Right cardiac atrium (tissue), 5 donors: ENCODE measurements at regions not wholly inside any gene's neighbourhood (a gene's known extent, or its start where the extent isn't known, plus 50 kb on each side); places are given as distances from the start of the nearest gene placed in this dataset.
"Not testable (repeated sequence)": the region's sequence is repeated elsewhere in the genome, so short reads cannot be mapped to it uniquely, and the experiment has no call there.

Experiments
- ATAC-seq, 2 donors: fragments of 200-7000 bp; cut with Tn5 transposase; one replicate each; pipeline versions ENCODE4 v1.8.0 to v1.9.1; 2020; ENCODE audit warnings: moderate library complexity in 2 of 2, mild to moderate bottlenecking in 1 of 2
- DNase-seq, 3 donors: peaks; one replicate each; pipeline ENCODE4 v3.0.0-alpha.2; 2020
- H3K27ac ChIP-seq: one replicate; pipeline ENCODE4 v1.5.1; 2013; ENCODE audit warnings: mild to moderate bottlenecking, low read length, control low read depth, moderate library complexity
- H3K27me3 ChIP-seq: one replicate; pipeline ENCODE4 v1.6.1; 2013; ENCODE audit not compliant: control insufficient read depth, insufficient read depth
- H3K4me1 ChIP-seq: one replicate; pipeline ENCODE4 v1.6.1; 2013; ENCODE audit warnings: low read length; ENCODE audit not compliant: control insufficient read depth, insufficient read depth
- H3K4me3 ChIP-seq: one replicate; pipeline ENCODE4 v1.5.1; 2013; ENCODE audit warnings: low read length, control low read depth
- H3K9me3 ChIP-seq: one replicate; pipeline ENCODE4 v1.6.1; 2013; ENCODE audit warnings: low read length; ENCODE audit not compliant: control insufficient read depth
- WGBS: extraction: QIAGEN DNeasy Blood & Tissue Kit; methylation state at CpG from one replicate; pipeline ENCODE4 v1.1.7; 2013; 5-methylcytosine and 5-hydroxymethylcytosine counted together
- intact Hi-C, 4 donors: fragments of 100-400 bp; cut with DNase I; formaldehyde crosslinking; loops; one replicate each; pipeline versions ENCODE4 v1.11.0 to v1.14.0; 2022 to 2023
- donor health status: healthy with polysubstance abuse.
- donor health status: DM: no; HTN: yes; CAD: no.
- donor health status: DM: no; HTN: no; CAD: no.
- donor health status: DM: no; HTN: yes; CAD: no; lungs with severe emphysema.
- donor health status: DM: yes; HTN: yes; CAD: no.

GRCh38 chr4:159410076-159410777 is 307.3 kb downstream of the RAPGEF2 start:
- H3K27ac ChIP-seq, result no peak overlapping the region
- 55% methylated on average over 4 of the region's 4 CpGs for WGBS
- no peaks in the 10 kb centered on the region for H3K4me1 ChIP-seq
- H3K4me3 ChIP-seq, result no peak overlapping the region
- H3K27me3 ChIP-seq, result no peaks in the 10 kb centered on the region
- ATAC-seq (no peak), DNase-seq (no peak)
- no peaks in the 10 kb centered on the region for H3K9me3 ChIP-seq
- intact Hi-C loops, result no loop called here

GRCh38 chr4:159410891-159411290 is 308.0 kb downstream of the RAPGEF2 start:
- Histone ChIP-seq H3K4me3 (no peak overlapping the region), H3K27ac (no peak overlapping the region), H3K9me3 (no peaks in the 10 kb centered on the region), H3K27me3 (no peaks in the 10 kb centered on the region), H3K4me1 (no peaks in the 10 kb centered on the region)
- DNase-seq (no peak), ATAC-seq (no peak)
- 92% methylated on average over 5 of the region's 5 CpGs for WGBS
- intact Hi-C loops, result no loop called here

- intact Hi-C loops, result no loop called here
- DNase-seq, result no peak
- whole genome bisulfite sequencing, result 67% methylated on average over 6 of the region's 6 CpGs
- H3K4me3 ChIP-seq, result no peak overlapping the region
- no peak for ATAC-seq
- H3K4me1 ChIP-seq, result no peaks in the 10 kb centered on the region
- H3K27ac ChIP-seq, result no peak overlapping the region
- H3K9me3 ChIP-seq, result no peaks in the 10 kb centered on the region
- H3K27me3 ChIP-seq, result no peaks in the 10 kb centered on the region
Observed at GRCh38 chr4:159413306-159413943, 310.5 kb downstream of the RAPGEF2 start.

GRCh38 chr4:159414305-159414704 is 311.4 kb downstream of the RAPGEF2 start:
- H3K27me3 ChIP-seq, result no peaks in the 10 kb centered on the region
- intact Hi-C loops, result no loop called here
- WGBS, result 79% methylated on average over 4 of the region's 4 CpGs
- ATAC-seq (peak in 1 of 2 donors; percentile 57), DNase-seq (no peak)
- no peak overlapping the region for H3K4me3 ChIP-seq
- H3K9me3 ChIP-seq, result no peaks in the 10 kb centered on the region
- H3K4me1 ChIP-seq, result no peaks in the 10 kb centered on the region
- H3K27ac ChIP-seq, result no peak overlapping the region

- DNase-seq (no peak), ATAC-seq (no peak)
- WGBS, result 87% methylated on average over 2 of the region's 2 CpGs
- no peaks in the 10 kb centered on the region for H3K9me3 ChIP-seq
- no peaks in the 10 kb centered on the region for H3K27me3 ChIP-seq
- no peak overlapping the region for H3K4me3 ChIP-seq
- intact Hi-C loops, result no loop called here
- no peak overlapping the region for H3K27ac ChIP-seq
- H3K4me1 ChIP-seq, result no peaks in the 10 kb centered on the region
Observed at GRCh38 chr4:159416073-159416472, 313.2 kb downstream of the RAPGEF2 start.

- Histone ChIP-seq H3K27me3 (no peaks in the 10 kb centered on the region), H3K4me3 (no peak overlapping the region), H3K27ac (no peak overlapping the region), H3K9me3 (no peaks in the 10 kb centered on the region), H3K4me1 (no peaks in the 10 kb centered on the region)
- DNase-seq (no peak), ATAC-seq (no peak)
- 85% methylated on average over 3 of the region's 3 CpGs for WGBS
- intact Hi-C loops, result no loop called here
Observed at GRCh38 chr4:159416996-159417395, 314.1 kb downstream of the RAPGEF2 start.

- ATAC-seq, result no peak
- H3K27me3 ChIP-seq, result no peaks in the 10 kb centered on the region
- no peak for DNase-seq
- H3K4me1 ChIP-seq, result no peaks in the 10 kb centered on the region
- intact Hi-C loops, result no loop called here
- 94% methylated on average over 25 of the region's 25 CpGs for WGBS
- H3K27ac ChIP-seq, result no peak overlapping the region
- H3K4me3 ChIP-seq, result no peak overlapping the region
- H3K9me3 ChIP-seq, result no peaks in the 10 kb centered on the region
Observed at GRCh38 chr4:159420162-159421057, 317.5 kb downstream of the RAPGEF2 start.

- not testable (repeated sequence) for ATAC-seq
Observed at GRCh38 chr4:159421058-159421419, 318.2 kb downstream of the RAPGEF2 start.

GRCh38 chr4:159422019-159422418 is 319.1 kb downstream of the RAPGEF2 start:
- WGBS, result 84% methylated on average over 8 of the region's 8 CpGs
- H3K4me1 ChIP-seq, result no peaks in the 10 kb centered on the region
- H3K27me3 ChIP-seq, result no peaks in the 10 kb centered on the region
- H3K9me3 ChIP-seq, result no peaks in the 10 kb centered on the region
- no peak for ATAC-seq
- no peak overlapping the region for H3K27ac ChIP-seq
- no peak overlapping the region for H3K4me3 ChIP-seq
- intact Hi-C loops, result no loop called here
- DNase-seq, result no peak

More at GRCh38 chr4:159421058-159421419, 318.2 kb downstream of the RAPGEF2 start:
- H3K27ac ChIP-seq, H3K4me1 ChIP-seq, DNase-seq, H3K27me3 ChIP-seq, H3K4me3 ChIP-seq, intact Hi-C loops, H3K9me3 ChIP-seq: not testable (repeated sequence)
- WGBS, result 97% methylated on average over 5 of the region's 5 CpGs

GRCh38 chr4:159422626-159423025 is 319.7 kb downstream of the RAPGEF2 start:
- no peaks in the 10 kb centered on the region for H3K27me3 ChIP-seq

GRCh38 chr4:159425737-159426305 is 322.9 kb downstream of the RAPGEF2 start:
- intact Hi-C loops, result no loop called here
- Histone ChIP-seq H3K4me3 (no peak overlapping the region), H3K27me3 (no peaks in the 10 kb centered on the region), H3K4me1 (no peaks in the 10 kb centered on the region), H3K9me3 (no peaks in the 10 kb centered on the region), H3K27ac (no peak overlapping the region)
- no peak for DNase-seq
- 81% methylated on average over 4 of the region's 4 CpGs for WGBS
- no peak for ATAC-seq

More at GRCh38 chr4:159422626-159423025, 319.7 kb downstream of the RAPGEF2 start:
- Histone ChIP-seq H3K9me3 (no peaks in the 10 kb centered on the region), H3K27ac (no peak overlapping the region), H3K4me1 (no peaks in the 10 kb centered on the region), H3K4me3 (no peak overlapping the region)
- ATAC-seq, result no peak
- intact Hi-C loops, result no loop called here
- WGBS, result 96% methylated on average over 1 of the region's 1 CpG
- no peak for DNase-seq
